GM12878 (cell line): ENCODE measurements at regions not wholly inside any gene's neighbourhood (a gene's known extent, or its start where the extent isn't known, plus 50 kb on each side); places are given as distances from the start of the nearest gene placed in this dataset.

Source experiments
- BCL11A ChIP-seq: IDR thresholded peaks from 2 replicates; pipeline ENCODE4 v1.6.1; 2011; ENCODE audit warnings: low read depth, low read length
- BCLAF1 ChIP-seq: fragments of 450-650 bp; IDR thresholded peaks from 2 replicates; pipeline ENCODE4 v1.6.1; 2017; ENCODE audit warnings: antibody characterized with exemption, mild to moderate bottlenecking, moderate library complexity
- CHD2 ChIP-seq: IDR thresholded peaks from 2 replicates; pipeline ENCODE4 v1.6.1; 2011; ENCODE audit warnings: low read depth, low read length, improper control_type of control experiment, borderline replicate concordance
- CHD4 ChIP-seq: fragments of 200-600 bp; sonication (generic); IDR thresholded peaks from 2 replicates; pipeline ENCODE4 v1.6.1; 2016; ENCODE audit warnings: mild to moderate bottlenecking
- CTCF ChIP-seq, 3 experiments: IDR thresholded peaks in 2 of 3; conservative IDR thresholded peaks in 1 of 3; 2 replicates each; pipeline ENCODE4 v1.5.1; 2011; ENCODE audit warnings: low read depth in 3 of 3, low read length in 3 of 3, mild to moderate bottlenecking in 3 of 3, control low read depth in 2 of 3, moderate library complexity in 2 of 3, inconsistent platforms in 1 of 3, mixed read lengths in 1 of 3; ENCODE audit not compliant: control insufficient read depth in 2 of 3, insufficient read depth in 1 of 3; ENCODE audit errors: extremely low read depth in 1 of 3
- EZH2 ChIP-seq: IDR thresholded peaks from 2 replicates; pipeline ENCODE4 v1.6.1; 2012; ENCODE audit warnings: low read depth, mild to moderate bottlenecking, control low read depth, inconsistent platforms, low read length, borderline replicate concordance; ENCODE audit not compliant: control insufficient read depth
- JUND ChIP-seq: IDR thresholded peaks from 2 replicates; pipeline ENCODE4 v1.6.1; 2012; ENCODE audit warnings: low read depth, mild to moderate bottlenecking, low read length, improper control_type of control experiment, moderate library complexity
- POLR2A ChIP-seq: IDR thresholded peaks from 2 replicates; pipeline ENCODE4 v1.6.1; 2011; ENCODE audit warnings: low read depth, mild to moderate bottlenecking, low read length
- RFX5 ChIP-seq: IDR thresholded peaks from 2 replicates; pipeline ENCODE4 v1.6.1; 2011; ENCODE audit warnings: low read depth, low read length, improper control_type of control experiment
- TAF1 ChIP-seq: IDR thresholded peaks from 2 replicates; pipeline ENCODE4 v1.6.1; 2011; ENCODE audit warnings: mild to moderate bottlenecking, low read depth, low read length, borderline replicate concordance
- ZNF274 ChIP-seq: IDR thresholded peaks from one replicate; pipeline ENCODE4 v1.8.0; 2011; ENCODE audit not compliant: insufficient read length, insufficient read depth

GRCh38 chrX:79035421-79035820 is 90.2 kb downstream of the P2RY10 start:
- TF ChIP-seq CTCF (IDR thresholded peaks at IDR 0.05 in 2 of 3, conservative IDR thresholded peaks at IDR 0.05 in 1 of 3; ENCODE audit: control insufficient read depth in 2 of 3, extremely low read depth in 1 of 3, insufficient read depth in 1 of 3, low read depth in 3 of 3, low read length in 3 of 3): no peak
- TF ChIP-seq ZNF274: no peak
- no peak for TF ChIP-seq CHD2
- TF ChIP-seq CHD4: no peak
- no peak for TF ChIP-seq BCL11A
- no peak for TF ChIP-seq POLR2A
- no peak for TF ChIP-seq EZH2
- TF ChIP-seq BCLAF1: no peak
- TF ChIP-seq TAF1: no peak
- no peak for TF ChIP-seq JUND
- no peak for TF ChIP-seq RFX5
